HG02943 (cell line): ENCODE measurements at regions not wholly inside any gene's neighbourhood (a gene's known extent, or its start where the extent isn't known, plus 50 kb on each side); places are given as distances from the start of the nearest gene placed in this dataset.

ENCODE experiments used
- ATAC-seq: cut with Tn5 transposase; IDR thresholded peaks from one replicate; pipeline ENCODE4 v1.9.1; 2021; ENCODE audit warnings: mild to moderate bottlenecking, low read depth, moderate library complexity; ENCODE audit not compliant: unreplicated experiment

DNA sequence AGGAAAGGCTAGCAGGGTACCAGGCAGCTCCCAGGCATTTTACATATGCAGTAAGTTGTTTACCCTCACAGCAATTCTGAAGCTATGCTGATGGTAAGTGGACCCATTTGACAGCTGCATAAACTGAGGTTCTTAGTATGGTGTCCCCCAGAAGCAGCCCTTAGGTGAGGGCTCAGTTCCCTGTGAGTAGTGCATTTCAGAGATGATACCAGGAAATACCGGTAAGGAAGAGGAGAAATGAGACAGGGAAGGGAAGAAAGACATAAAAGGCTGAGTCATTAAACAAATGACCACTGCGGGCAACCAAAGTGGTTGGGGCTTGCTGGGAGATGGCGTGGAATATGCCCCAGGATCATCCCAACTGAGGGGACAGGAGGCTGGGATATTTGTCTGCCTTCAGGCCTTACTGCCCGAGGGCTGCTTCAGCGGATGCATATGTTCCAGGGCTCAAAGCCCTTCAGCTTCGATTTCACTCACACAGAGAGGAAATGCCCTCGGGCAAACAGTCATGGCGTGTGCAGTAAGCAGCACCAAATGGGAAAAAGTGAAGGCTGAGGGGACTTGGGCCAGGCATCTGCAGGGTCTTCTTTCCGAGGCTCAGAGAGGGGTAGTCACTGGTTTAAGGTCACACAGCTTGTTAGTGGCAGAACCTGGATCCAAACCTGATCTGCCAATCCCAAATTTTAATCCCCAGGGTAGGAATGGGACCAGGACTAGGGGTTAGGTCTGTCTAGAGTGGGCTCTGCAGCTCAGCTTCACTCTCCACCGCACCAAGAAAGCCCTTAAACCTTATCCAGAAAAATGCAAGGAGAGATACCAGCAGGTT lies 133.7 kb upstream of the RUNX3 start:
- ATAC-seq, result no peak

DNA sequence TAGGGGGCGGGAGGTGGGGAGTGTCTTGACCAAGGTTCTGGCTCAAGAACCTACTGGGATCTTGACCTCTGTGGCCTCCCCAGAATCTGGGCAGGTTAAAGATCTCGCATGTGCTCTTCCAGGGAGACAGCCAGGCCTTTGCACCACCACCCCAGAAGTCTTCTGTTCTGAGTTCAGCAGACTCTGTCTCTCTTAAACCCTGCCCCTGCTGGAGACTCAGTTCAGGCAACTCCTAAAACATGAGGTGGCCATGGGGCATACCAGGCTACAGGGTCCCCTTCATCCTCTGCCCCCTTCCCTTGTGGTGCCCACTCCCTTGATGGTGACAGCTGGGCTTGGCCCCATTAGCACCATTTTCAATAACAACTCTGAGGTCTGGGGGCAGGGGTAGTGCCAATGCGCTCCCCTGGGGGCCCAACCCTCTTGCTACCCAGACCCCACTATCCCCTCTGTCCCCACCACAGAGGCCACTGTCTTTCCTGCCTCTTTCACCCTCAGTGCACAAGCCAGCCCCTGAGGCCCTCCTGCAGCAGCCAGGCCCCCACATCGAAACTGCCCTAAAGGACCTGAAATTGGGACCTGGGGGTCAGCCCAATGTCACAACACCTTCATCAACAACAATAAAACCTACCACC lies 132.7 kb upstream of the RUNX3 start:
- ATAC-seq, result no peak

GRCh38 chr1:25061261-25061995 lies 131.4 kb upstream of the RUNX3 start:
- no peak for ATAC-seq

DNA sequence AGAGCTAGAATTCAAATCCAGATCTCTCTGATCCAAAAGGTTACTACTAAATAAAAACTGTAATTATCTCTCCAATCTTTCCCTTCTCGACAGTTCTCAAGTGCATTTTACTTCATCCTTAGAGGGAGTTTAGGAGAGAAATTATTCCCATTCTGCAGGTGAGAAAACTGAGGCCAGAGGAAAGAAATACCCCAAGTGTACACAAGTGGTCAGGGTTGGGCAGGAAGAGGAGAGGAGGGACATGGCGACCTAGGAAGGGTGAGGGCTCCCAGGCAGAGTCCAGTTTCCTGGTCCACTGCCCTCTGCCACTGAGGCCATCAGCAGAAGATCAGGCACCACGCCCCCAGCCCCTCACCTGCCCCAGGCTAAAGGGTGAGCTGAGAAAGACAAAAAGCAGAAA lies 127.1 kb upstream of the RUNX3 start:
- no peak for ATAC-seq

- no peak for ATAC-seq
Measured at GRCh38 chr1:25056536-25056935, 126.5 kb upstream of the RUNX3 start.

GRCh38 chr1:25055961-25056360 lies 125.9 kb upstream of the RUNX3 start:
- no peak for ATAC-seq

GRCh38 chr1:25055324-25055780 lies 125.3 kb upstream of the RUNX3 start:
- ATAC-seq, result no peak

GRCh38 chr1:25054526-25055323 lies 124.6 kb upstream of the RUNX3 start:
- ATAC-seq, result no peak

GRCh38 chr1:25053576-25054250 lies 123.6 kb upstream of the RUNX3 start:
- ATAC-seq, result no peak

GRCh38 chr1:25051906-25052305 lies 121.8 kb upstream of the RUNX3 start:
- no peak for ATAC-seq

DNA sequence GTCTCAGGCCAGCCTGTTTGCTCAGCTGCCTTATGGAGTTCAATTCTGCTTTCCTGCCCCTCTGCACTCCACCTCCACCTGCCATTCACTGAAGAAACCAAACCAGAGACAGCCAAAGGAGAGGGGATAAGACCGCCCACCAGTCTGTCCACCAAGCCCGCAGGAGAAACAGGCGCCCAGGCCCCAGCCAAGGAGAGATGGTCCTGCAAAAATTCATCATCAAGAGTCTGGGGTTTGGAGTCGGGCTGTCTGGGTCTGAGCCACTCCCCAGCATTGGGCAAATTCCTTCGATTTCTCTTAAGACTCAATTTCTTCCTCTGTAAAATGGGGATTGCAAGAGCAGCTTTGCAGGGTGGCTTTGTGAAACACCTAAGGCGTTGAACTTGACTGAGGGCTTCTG lies 121.4 kb upstream of the RUNX3 start:
- ATAC-seq, result no peak

DNA sequence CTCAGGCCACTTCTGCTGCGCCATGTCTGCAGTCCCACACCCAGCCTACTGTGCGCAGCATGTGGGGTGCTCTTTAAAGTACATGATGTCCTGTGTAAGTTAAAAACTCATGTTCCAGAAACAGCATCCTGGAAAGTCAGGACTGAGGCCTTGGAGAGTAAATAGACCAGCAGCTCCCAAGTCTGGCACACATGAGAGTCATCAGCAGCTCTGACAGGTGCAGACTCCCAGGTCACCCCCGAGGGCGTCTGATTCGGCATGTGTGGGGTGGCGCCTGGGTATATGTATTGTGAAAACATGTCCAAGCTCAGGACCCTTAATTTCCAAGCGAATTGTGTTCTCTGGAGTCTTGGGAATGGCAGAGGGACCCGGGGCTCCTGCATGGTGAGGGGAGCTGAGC lies 120.1 kb upstream of the RUNX3 start:
- no peak for ATAC-seq

DNA sequence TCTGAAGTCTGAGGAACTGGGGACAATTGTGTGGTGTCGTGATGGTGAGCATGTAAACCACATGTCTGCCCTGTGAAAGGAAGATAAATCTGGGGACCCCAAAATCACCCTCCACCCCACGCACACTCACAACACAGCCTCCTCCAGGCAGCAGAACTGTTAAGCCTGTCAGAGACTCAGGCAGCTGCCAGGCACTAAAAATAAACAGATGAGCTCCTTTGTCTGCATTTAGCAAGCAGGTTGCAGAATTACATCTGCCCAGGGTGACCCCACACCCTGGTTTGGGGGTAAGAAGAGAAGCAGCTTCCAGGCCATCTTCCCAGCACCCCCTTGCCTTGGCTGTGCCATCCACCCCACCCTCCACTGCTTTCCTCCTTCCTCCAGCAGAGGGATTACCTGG lies 119.1 kb upstream of the RUNX3 start:
- no peak for ATAC-seq

GRCh38 chr1:25048728-25049127 lies 118.7 kb upstream of the RUNX3 start:
- no peak for ATAC-seq

- ATAC-seq, result no peak
Measured at GRCh38 chr1:25047506-25048240, 117.6 kb upstream of the RUNX3 start.

DNA sequence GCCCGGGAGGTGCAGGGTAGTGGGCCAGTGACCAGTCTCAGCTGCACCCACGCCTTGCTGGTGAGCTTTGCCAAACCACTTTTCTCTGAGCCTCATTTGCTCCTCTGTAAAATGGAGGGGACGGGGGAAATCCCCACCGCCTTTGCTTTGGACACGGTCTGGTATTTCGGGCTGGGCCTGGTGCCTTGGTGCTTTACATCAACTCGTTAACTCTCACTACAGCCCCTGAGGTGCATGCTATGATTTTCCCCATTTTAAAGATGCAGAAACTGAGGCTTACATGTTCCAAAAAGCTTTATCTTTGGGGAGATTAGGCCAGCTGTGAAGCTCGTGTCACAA lies 116.1 kb upstream of the RUNX3 start:
- ATAC-seq, result no peak

- ATAC-seq, result no peak
Measured at GRCh38 chr1:25045480-25046193, 115.6 kb upstream of the RUNX3 start.

DNA sequence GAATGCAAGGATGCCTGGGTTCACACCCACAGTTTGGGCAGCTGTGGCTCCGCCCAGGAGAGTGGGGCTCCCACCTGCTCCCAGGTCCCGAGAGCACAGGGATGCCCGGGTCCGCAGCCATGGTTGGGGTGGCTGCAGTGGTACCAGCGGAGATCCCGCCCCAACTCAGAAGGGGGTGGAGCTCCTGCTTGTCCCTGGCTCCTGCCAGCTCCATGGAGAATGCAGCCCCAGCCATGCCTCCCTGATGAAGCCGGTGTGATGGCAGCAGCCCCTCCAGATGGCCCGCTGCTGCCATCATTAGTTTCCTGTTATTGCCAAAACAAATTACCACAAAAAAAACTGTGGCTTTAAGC lies 113.1 kb upstream of the RUNX3 start:
- ATAC-seq, result no peak
